Anterior cingulate cortex (tissue), 58 donors: ENCODE measurements at regions not wholly inside any gene's neighbourhood (a gene's known extent, or its start where the extent isn't known, plus 50 kb on each side); places are given as distances from the start of the nearest gene placed in this dataset.

Experiments used
- DNase-seq, 58 donors: peaks; one replicate each; lab custom pipeline; 2025; lab: John Stamatoyannopoulos, UW

GRCh38 chr1:56442290-56442877, 137.0 kb downstream of the PLPP3 start:
- no peak for DNase-seq

GRCh38 chr1:56441601-56442000, 137.8 kb downstream of the PLPP3 start:
- DNase-seq, result no peak

GRCh38 chr1:56439610-56440264, 139.6 kb downstream of the PLPP3 start:
- peak in 1 of 58 donors; percentile 33 for DNase-seq

- no peak for DNase-seq
Observed at GRCh38 chr1:56438901-56439551, 140.3 kb downstream of the PLPP3 start.

- peak in 1 of 58 donors; percentile 26 for DNase-seq
Observed at GRCh38 chr1:56437959-56438358, 141.4 kb downstream of the PLPP3 start.

- peak in 52 of 58 donors; percentile 5 to 92 (median 68) for DNase-seq
Observed at GRCh38 chr1:56436912-56437417, 142.4 kb downstream of the PLPP3 start.

GRCh38 chr1:56436296-56436695, 143.1 kb downstream of the PLPP3 start:
- DNase-seq, result peak in 12 of 58 donors; percentile 14 to 76 (median 48)

- DNase-seq, result peak in 55 of 58 donors; percentile 20 to 96 (median 80)
Observed at GRCh38 chr1:56435434-56436262, 143.7 kb downstream of the PLPP3 start.

GRCh38 chr1:56434740-56435139, 144.6 kb downstream of the PLPP3 start:
- DNase-seq, result peak in 1 of 58 donors; percentile 10

- no peak for DNase-seq
Observed at GRCh38 chr1:56434025-56434424, 145.3 kb downstream of the PLPP3 start.

- no peak for DNase-seq
Observed at GRCh38 chr1:56433056-56433577, 146.2 kb downstream of the PLPP3 start.

GRCh38 chr1:56432166-56432971, 147.0 kb downstream of the PLPP3 start:
- DNase-seq, result peak in 1 of 58 donors; percentile 6

GRCh38 chr1:56430141-56430839, 149.1 kb downstream of the PLPP3 start:
- DNase-seq, result no peak

- DNase-seq, result no peak
Observed at GRCh38 chr1:56429288-56429687, 150.1 kb downstream of the PLPP3 start.

GRCh38 chr1:56426587-56427381, 152.6 kb downstream of the PLPP3 start:
- DNase-seq, result no peak

GRCh38 chr1:56425494-56426037, 153.8 kb downstream of the PLPP3 start:
- DNase-seq, result no peak

GRCh38 chr1:56424744-56425493, 154.4 kb downstream of the PLPP3 start:
- DNase-seq, result peak in 2 of 58 donors; percentile 2 to 56
